ENCODE measurements at regions not wholly inside any gene's neighbourhood (a gene's known extent, or its start where the extent isn't known, plus 50 kb on each side); places are given as distances from the start of the nearest gene placed in this dataset.
A peak's percentile ranks its signal among the peaks of the same experiment; 100 is the strongest.

- no peak overlapping the region for H3K27ac ChIP-seq
- DNase-seq (ENCODE audit: low read depth, low spot score), result peak; percentile 93
These were observed 224.3 kb upstream of the DCN start for GRCh38 chr12:91406920-91407341.

GRCh38 chr12:91404441-91404840 lies 221.8 kb upstream of the DCN start:
- DNase-seq (ENCODE audit: low read depth, low spot score), result no peak
- H3K27ac ChIP-seq, result no peak overlapping the region

DNA sequence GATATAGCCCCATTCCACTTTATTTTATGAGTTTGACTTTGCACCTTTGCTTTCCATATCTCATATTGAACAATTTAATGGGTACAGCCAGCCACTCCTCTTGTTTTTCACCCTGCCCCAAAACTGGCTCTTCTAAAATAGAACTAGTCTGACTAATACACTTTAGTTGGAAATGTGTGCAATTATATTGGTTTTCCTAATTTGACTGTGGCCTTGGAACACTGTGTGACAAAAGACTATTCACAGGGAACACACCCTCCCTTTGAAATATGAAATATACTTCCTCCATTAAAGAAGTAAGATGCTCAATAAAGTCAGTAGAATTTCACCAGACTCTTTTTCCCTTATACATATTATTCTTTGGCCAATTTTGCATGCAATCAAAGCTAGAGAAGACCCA lies 218.6 kb upstream of the DCN start:
- H3K27ac ChIP-seq, result no peak overlapping the region
- DNase-seq (ENCODE audit: low read depth, low spot score), result no peak

DNA sequence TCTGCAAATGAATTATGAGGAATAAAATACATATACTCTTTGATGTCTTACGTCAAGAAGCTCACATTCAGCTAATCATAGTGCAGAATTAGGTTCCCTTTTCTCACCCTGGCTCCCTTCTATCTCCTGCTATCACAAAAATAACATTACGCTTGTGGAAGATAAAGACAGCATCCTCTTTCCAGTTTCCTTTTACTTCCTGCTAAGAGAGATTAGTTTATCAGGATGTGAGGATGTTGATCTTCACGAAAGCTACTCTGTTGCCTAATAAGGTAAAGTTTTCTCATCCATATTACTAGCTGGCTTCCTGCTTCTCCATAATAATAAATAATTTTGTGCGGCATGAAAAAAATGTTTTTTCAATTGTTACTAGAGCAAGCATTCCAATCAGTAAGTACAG lies 217.7 kb upstream of the DCN start:
- no peak overlapping the region for H3K27ac ChIP-seq
- DNase-seq (ENCODE audit: low read depth, low spot score), result no peak

DNA sequence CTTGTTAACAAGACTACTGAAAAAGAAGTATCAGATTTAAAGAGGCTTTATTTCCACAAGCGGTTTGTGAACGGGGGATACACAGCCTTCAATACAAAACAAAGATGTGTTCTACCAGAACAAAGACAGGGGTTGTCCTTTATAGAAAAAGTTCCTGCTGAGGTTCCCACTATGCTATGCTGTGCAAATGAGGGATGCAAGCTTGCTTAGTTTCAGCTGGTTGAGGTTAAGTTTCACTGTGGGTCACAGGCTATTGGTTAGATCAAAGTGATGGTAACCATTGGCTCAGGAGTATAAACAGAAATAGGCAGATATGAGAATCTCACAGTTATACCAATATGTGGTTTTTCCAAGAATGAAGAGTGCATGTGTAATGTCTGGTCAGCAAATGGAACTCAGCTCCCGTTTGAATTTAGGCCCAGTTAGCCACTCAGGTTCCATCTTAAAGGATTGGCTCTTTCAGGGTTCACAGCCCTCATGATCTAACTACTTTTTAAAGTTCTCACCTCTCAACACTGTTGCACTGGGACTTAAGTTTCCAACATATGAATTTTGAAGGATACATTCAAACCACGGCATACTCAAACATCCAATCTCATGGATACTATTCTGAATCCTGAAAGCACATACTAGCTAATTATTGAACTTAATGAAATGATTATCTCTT lies 215.4 kb upstream of the DCN start:
- H3K27ac ChIP-seq, result no peak overlapping the region
- DNase-seq (ENCODE audit: low read depth, low spot score), result no peak

DNA sequence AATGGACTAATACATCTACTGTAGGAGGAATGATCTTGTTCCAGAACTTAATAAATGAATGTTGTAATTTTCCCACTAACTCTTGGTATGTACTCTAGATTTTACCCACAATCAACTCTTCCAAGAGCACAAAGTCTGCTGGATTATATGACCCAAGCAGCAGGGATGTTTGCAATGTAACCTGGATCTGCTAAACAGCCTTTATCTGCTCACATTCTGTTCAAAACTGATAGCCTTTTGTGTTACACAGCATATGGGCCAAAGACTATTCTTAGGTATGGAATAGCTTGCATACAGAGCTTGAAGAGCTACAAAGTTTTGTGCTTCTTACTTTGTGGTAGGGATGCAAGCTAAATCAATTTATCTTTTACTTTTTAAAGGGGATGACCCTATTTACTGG lies 213.7 kb upstream of the DCN start:
- no peak overlapping the region for H3K27ac ChIP-seq
- DNase-seq (ENCODE audit: low read depth, low spot score), result no peak

GRCh38 chr12:91395628-91396135 lies 213.1 kb upstream of the DCN start:
- no peak overlapping the region for H3K27ac ChIP-seq
- DNase-seq (ENCODE audit: low read depth, low spot score), result no peak

- no peak for DNase-seq (ENCODE audit: low read depth, low spot score)
- H3K27ac ChIP-seq, result no peak overlapping the region
These were observed 212.3 kb upstream of the DCN start for GRCh38 chr12:91394903-91395302.

DNA sequence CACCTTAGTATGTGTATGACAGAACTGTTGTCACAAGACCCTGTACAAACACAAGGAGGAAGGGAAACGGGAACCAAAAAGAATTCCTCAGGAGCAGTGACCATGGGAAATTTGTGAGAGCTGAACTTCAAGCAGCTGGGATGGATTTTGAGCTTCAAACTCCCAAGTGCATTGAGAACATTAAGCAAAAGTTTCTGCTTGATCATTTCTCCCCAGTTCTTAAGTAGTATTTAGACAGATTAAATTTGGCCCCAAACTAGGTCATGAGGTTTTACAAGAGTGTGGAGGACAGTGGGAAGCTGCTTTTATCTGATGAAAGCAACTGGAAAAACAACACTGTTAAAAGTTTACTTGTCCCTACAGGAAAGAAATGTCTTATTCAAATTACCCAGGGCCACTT lies 206.0 kb upstream of the DCN start:
- H3K27ac ChIP-seq, result no peak overlapping the region
- DNase-seq (ENCODE audit: low read depth, low spot score), result no peak

DNA sequence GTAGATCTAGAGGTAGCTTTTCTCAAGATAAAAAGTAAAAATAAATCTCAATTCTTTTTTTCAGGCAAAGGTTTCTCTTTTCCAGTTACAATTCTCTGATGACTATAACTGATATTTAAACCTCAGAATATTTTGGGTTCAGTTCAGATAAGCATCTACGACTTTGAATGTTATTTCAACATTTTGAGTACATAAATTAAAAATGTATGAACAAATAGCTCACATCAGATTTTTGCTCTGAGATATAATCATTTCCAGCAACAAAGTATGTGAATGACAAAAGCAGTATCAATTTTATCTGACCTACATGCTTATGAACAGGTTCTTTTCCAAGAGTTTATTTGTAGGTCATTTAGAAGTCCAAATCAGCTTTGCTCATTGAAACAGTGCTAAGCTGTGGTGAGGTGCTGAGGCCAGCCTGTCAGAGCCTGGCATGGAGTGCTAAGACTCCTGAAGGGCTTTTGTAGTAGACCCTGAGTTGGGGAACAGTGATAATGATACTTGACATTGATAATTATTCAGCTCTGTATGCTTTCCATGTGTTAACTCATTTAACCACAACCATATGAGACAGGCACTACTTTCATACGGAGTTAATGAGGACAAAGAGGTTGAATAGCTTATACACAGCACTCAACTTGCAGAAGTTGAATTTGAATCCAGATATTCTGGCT lies 205.0 kb upstream of the DCN start:
- no peak overlapping the region for H3K27ac ChIP-seq
- no peak for DNase-seq (ENCODE audit: low read depth, low spot score)

DNA sequence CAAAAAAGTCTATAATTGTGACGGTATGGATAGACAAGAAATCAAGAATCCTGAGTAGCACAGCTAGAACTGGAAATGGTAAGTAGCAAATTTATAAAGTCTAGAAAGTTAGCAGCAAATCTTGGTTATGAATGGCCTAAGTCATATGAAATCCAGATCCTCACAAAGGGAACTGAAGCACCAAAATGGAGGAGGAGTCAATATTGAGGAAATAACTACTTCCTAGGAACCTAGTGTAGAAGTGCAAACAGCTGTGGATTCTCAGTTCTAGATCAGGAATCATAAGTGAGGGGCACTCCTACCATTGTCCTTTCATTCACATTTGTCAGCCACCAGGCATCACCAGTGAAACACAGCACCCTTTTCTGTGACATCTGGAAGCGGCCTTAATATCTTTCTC lies 202.2 kb upstream of the DCN start:
- no peak for DNase-seq (ENCODE audit: low read depth, low spot score)
- no peak overlapping the region for H3K27ac ChIP-seq

- no peak for DNase-seq (ENCODE audit: low read depth, low spot score)
- H3K27ac ChIP-seq, result no peak overlapping the region
These were observed 201.7 kb upstream of the DCN start for GRCh38 chr12:91384366-91384765.

- DNase-seq (ENCODE audit: low read depth, low spot score), result no peak
- H3K27ac ChIP-seq, result no peak overlapping the region
These were observed 200.5 kb upstream of the DCN start for GRCh38 chr12:91383099-91383498.

DNA sequence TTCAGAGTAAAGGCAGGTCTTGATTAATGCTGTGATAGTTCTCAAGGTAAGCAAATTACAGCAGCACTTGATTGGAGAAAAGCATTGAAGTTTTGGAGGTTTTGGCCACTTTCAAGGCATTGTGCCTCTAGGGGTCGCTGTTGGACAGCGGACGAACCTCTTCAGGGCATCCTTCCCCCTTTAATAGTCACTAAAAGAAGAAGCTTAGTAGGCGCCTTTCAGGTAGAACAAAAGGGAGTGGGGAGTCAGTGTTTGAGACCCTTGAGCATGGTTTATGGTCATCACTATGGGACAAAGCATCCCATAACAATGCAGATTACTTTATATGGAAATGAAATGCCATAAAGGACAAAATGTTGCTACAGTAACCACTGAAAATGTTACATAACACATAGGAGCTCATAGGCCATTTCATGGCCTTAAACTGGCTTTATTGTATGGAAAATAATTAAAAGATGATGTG lies 199.5 kb upstream of the DCN start:
- H3K27ac ChIP-seq, result peak overlapping the region; percentile 68
- DNase-seq (ENCODE audit: low read depth, low spot score), result no peak

DNA sequence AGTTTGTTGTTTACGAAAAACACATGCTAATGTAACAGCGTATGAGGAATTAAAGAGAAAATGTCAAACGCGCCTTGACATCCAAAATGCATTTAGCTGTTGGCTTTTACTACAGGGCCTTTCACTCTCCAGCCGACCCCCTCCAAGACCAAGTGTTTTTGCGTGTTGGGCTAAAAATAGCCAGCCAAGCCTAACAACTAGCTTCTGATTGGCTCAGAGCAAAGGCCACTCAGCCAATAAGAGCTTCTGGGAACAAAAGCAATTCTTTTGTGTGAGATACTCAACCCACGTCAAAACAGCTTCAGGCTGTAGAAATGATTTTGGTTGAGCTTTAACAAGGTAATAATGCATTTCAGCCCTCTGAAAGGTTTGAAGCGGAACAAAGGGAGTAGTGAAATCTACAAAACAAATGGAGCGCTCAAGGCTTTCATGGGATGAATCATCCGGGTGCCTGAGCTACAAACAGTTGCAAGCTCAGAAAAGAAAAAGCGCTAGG lies 198.7 kb upstream of the DCN start:
- H3K27ac ChIP-seq, result peak overlapping the region; percentile 68
- peak; percentile 48 for DNase-seq (ENCODE audit: low read depth, low spot score)

DNA sequence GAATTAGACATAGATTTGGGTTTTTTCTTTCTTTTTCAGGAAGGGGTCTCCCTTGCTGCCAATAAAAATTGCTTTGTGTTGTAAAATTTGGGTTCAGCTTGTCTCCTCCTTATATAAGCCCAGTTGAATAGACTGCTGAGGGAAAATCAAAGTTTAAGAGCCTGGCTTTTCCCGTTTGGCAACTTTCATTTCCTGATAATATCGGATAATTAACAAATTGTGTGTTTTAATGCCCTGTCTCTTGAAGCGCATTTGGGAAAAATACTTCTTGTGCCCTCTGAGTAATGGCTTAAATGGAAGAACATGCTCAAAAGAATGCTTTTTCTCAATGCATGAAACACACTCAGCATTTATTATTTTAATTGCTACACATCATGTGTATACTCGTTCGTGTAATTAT lies 198.0 kb upstream of the DCN start:
- DNase-seq (ENCODE audit: low read depth, low spot score), result no peak
- peak overlapping the region; percentile 68 for H3K27ac ChIP-seq

DNA sequence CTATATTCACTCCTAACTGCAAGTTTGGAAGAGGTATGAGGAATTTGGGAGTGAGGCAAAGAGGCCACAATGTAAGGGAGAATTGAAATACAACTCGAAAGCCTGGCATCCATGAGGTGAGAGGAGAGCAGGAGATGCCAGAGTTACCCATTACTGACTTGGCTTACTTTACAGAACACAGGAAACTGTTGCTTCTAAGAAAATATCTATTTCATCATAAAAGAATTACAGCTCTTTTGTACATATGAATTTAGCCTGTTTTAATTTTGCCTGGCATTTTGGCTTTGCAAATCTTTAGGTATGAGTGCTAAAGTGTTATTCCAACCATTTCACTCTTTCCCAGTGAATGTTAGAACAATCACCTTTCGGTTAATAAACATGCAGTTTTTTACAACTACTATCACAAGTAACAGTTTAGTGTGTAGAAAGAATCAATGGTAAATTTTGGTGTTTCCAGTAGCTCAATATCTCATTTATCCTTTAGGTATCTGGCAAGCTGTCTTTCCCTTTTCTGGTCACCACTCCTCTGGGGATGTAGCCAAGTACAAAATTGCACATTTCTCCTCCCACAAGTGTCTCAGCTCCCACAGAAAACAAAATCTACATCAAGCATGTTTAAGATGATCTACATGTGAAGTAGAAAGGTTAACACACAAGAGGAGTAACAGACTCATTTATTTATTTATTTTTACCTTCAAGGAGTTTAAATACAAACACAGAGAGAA lies 196.6 kb upstream of the DCN start:
- no peak overlapping the region for H3K27ac ChIP-seq
- no peak for DNase-seq (ENCODE audit: low read depth, low spot score)

DNA sequence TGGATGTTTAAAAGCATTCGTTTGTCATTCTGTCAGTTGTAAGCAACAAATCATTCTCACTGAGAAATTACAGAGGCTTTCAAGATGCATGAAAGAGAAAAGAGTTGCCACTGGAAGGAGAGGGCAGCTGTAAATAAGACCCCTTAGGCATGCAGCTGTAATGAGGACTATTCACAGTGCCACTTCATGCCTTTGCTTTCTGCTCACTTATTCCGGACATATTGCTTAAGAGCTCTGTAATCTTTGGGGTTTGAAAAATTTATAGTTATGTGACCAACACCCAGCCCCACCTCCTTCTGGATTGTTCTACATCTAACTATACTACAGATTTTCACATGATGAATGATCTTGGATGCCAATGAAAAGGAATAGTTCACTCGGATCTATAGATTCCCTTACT lies 194.8 kb upstream of the DCN start:
- DNase-seq (ENCODE audit: low read depth, low spot score), result no peak
- no peak overlapping the region for H3K27ac ChIP-seq

DNA sequence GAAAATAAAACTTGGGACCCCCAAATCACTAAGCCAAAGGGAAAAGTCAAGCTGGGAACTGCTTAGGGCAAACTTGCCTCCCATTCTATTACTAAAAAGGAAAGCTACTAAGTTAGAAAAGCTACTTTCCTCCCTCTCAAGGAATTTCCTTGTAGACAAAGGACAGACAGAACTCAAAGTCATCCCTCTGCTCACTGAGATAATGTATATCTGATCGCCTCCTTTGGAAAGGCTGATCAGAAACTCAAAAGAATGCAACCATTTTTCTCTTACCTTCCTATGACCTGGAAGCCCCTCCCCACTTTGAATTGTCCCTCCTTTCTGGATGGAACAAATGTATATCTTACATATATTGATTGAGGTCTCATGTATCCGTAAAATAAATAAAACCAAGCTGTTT lies 190.5 kb upstream of the DCN start:
- no peak for DNase-seq (ENCODE audit: low read depth, low spot score)
- no peak overlapping the region for H3K27ac ChIP-seq

GRCh38 chr12:91370086-91370868 lies 187.7 kb upstream of the DCN start:
- DNase-seq (ENCODE audit: low read depth, low spot score), result no peak
- no peak overlapping the region for H3K27ac ChIP-seq
